Esophagus (tissue), 2 donors: ENCODE measurements at regions not wholly inside any gene's neighbourhood (a gene's known extent, or its start where the extent isn't known, plus 50 kb on each side); places are given as distances from the start of the nearest gene placed in this dataset.
"Not testable (repeated sequence)": the region's sequence is repeated elsewhere in the genome, so short reads cannot be mapped to it uniquely, and the experiment has no call there.

Source experiments
- H3K27ac ChIP-seq, 2 donors: one replicate each; pipeline ENCODE4 v1.5.1; 2013; ENCODE audit warnings: low read depth in 2 of 2, mild to moderate bottlenecking in 2 of 2, inconsistent platforms in 1 of 2, low read length in 1 of 2, moderate library complexity in 1 of 2
- H3K27me3 ChIP-seq, 2 donors: one replicate each; pipeline ENCODE4 v1.6.1; 2013; ENCODE audit warnings: low read length in 2 of 2, control low read depth in 1 of 2, mild to moderate bottlenecking in 1 of 2; ENCODE audit not compliant: insufficient read depth in 2 of 2, control insufficient read depth in 1 of 2
- H3K36me3 ChIP-seq, 2 donors: one replicate each; pipeline ENCODE4 v1.6.1; 2013; ENCODE audit warnings: low read length in 1 of 2; ENCODE audit not compliant: control insufficient read depth in 2 of 2, insufficient read depth in 2 of 2
- H3K4me1 ChIP-seq, 2 donors: one replicate each; pipeline ENCODE4 v1.6.1; 2013; ENCODE audit warnings: low read length in 1 of 2; ENCODE audit not compliant: control insufficient read depth in 2 of 2, insufficient read depth in 2 of 2
- H3K4me3 ChIP-seq, 2 donors: one replicate each; pipeline ENCODE4 v1.5.1; 2013; ENCODE audit warnings: low read length in 2 of 2, mild to moderate bottlenecking in 2 of 2, low read depth in 1 of 2, moderate library complexity in 1 of 2
- H3K9me3 ChIP-seq, 2 donors: one replicate each; pipeline ENCODE4 v1.6.1; 2013; ENCODE audit warnings: mild to moderate bottlenecking in 2 of 2, low read depth in 1 of 2, low read length in 1 of 2, moderate library complexity in 1 of 2; ENCODE audit not compliant: control insufficient read depth in 2 of 2, insufficient read depth in 1 of 2
- WGBS, 2 donors: extraction: QIAGEN DNeasy Blood & Tissue Kit; methylation state at CpG; one replicate each; pipeline ENCODE4 v1.1.7; 2013; 5-methylcytosine and 5-hydroxymethylcytosine counted together
- donor health status: healthy with polysubstance abuse.
- donor health status: Bipolar disorder and iron deficiency.

GRCh38 chr6:76509397-76509796, 436.9 kb upstream of the IMPG1 start:
- Histone ChIP-seq H3K9me3 (no peaks in the 10 kb centered on the region), H3K4me1 (no peaks in the 10 kb centered on the region), H3K36me3 (no peaks in the 10 kb centered on the region), H3K27me3 (no peaks in the 10 kb centered on the region), H3K4me3 (no peak overlapping the region), H3K27ac (no peak overlapping the region)
- 67 to 70% methylated on average over 2 of the region's 2 CpGs for WGBS, 2 donors

GRCh38 chr6:76506808-76507207, 434.3 kb upstream of the IMPG1 start:
- H3K36me3 ChIP-seq, result no peaks in the 10 kb centered on the region
- no peak overlapping the region for H3K4me3 ChIP-seq
- H3K27me3 ChIP-seq, result no peaks in the 10 kb centered on the region
- 57 to 72% methylated on average over 1 of the region's 1 CpG for WGBS, 2 donors
- H3K9me3 ChIP-seq, result no peaks in the 10 kb centered on the region
- no peak overlapping the region for H3K27ac ChIP-seq
- H3K4me1 ChIP-seq, result no peaks in the 10 kb centered on the region

DNA sequence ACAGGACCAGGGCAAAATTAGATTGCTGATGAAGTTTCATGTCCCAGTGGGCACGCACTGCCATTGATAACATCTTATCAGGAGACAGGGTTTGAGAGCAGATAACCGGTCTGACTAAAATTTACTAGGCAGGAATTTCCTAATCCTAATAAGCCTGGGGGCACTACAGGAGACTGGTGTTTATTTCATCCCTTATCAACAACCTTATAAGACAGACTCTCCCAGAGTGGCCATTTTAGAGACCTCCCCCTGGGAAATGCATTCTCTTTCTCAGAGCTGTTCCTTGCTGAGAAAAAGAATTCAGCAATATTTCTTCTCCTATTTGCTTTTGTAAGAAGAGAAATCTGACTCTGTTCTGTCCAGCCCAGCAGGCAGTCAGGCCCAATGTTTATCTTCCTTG, 423.4 kb upstream of the IMPG1 start:
- Histone ChIP-seq H3K9me3 (peaks cover 0 to 3% of the 10 kb centered on the region in 2 donors), H3K4me1 (no peaks in the 10 kb centered on the region), H3K27me3 (no peaks in the 10 kb centered on the region), H3K27ac (no peak overlapping the region), H3K4me3 (no peak overlapping the region), H3K36me3 (no peaks in the 10 kb centered on the region)
- 88 to 93% methylated on average over 2 of the region's 2 CpGs for WGBS, 2 donors

DNA sequence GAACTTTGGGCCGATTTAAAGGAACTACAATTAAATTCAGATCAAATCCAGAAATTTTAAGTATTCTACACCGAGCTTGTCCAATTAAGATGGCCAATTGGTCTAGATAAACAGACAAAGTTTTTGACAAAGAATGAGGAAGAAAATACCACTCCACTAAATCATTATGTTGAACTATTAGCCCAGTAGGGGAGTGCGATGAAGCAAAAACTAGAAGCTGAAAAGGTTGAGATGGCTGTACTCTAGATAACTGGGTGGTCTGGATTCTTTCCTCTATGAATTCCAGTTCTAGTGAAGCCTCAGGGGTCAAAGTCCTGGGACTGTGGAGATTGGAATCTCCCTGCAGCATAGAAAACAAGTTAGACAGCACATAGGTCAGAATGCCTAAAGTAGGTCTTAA, 418.9 kb upstream of the IMPG1 start:
- H3K9me3 ChIP-seq, H3K4me3 ChIP-seq, H3K27ac ChIP-seq, H3K4me1 ChIP-seq, H3K27me3 ChIP-seq, H3K36me3 ChIP-seq: not testable (repeated sequence)
- 67 to 85% methylated on average over 3 of the region's 3 CpGs for WGBS, 2 donors

DNA sequence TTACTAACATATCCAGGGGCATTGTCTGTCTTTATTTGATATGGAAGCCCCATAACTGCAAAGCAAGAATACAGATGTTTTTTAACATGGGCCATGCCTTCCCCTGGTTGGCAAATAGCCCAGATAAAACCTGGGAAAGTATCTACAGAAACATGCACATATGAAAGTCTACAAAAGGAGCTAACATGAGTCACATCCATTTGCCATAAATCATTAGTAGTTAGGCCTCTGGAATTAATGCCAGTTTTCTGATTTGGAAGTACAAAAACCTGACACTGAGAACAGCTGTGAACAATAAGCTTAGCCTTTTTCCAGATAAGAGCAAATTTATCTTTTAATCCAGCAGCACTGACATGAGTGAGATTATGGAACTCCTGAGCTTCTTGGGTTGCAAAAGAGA, 418.0 kb upstream of the IMPG1 start:
- no peak overlapping the region for H3K27ac ChIP-seq
- no peaks in the 10 kb centered on the region for H3K4me1 ChIP-seq
- no peak overlapping the region for H3K4me3 ChIP-seq
- no peaks in the 10 kb centered on the region for H3K36me3 ChIP-seq
- no peaks in the 10 kb centered on the region for H3K27me3 ChIP-seq
- H3K9me3 ChIP-seq, result peaks cover 0 to 3% of the 10 kb centered on the region in 2 donors

GRCh38 chr6:76481101-76481500, 408.6 kb upstream of the IMPG1 start:
- Histone ChIP-seq H3K4me1 (no peaks in the 10 kb centered on the region), H3K4me3 (no peak overlapping the region), H3K36me3 (no peaks in the 10 kb centered on the region), H3K27ac (no peak overlapping the region), H3K9me3 (peaks cover 7 to 10% of the 10 kb centered on the region in 2 donors), H3K27me3 (no peaks in the 10 kb centered on the region)
- 23 to 32% methylated on average over 3 of the region's 3 CpGs for WGBS, 2 donors

GRCh38 chr6:76472858-76473257, 400.4 kb upstream of the IMPG1 start:
- Histone ChIP-seq H3K4me3 (no peak overlapping the region), H3K27me3 (no peaks in the 10 kb centered on the region), H3K27ac (no peak overlapping the region), H3K4me1 (no peaks in the 10 kb centered on the region), H3K9me3 (peaks cover 7 to 12% of the 10 kb centered on the region in 2 donors), H3K36me3 (no peaks in the 10 kb centered on the region)
- 68 to 70% methylated on average over 2 of the region's 2 CpGs for WGBS, 2 donors

DNA sequence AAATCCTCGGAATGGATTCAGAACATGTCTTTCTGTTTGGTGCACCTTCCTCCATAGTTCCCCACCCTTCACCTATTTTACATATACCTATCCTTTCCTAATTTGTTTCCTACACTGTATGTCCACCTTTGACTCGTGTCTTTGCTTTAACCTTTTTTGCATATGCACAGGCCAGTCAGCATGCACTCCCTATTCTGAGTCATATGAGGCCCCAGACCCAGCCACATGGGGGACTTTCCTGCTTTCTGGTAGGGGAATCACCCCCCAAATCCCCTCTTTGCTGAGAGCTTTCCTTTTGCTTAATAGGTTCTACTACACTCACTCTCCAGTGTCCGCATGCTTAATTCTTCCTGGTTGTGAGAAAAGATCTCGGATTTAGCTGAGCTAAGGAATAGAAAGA, 393.8 kb upstream of the IMPG1 start:
- Histone ChIP-seq H3K9me3 (no peaks in the 10 kb centered on the region), H3K27me3 (no peaks in the 10 kb centered on the region)
- 74 to 86% methylated on average over 4 of the region's 4 CpGs for WGBS, 2 donors

GRCh38 chr6:76465410-76465809, 392.9 kb upstream of the IMPG1 start:
- Histone ChIP-seq H3K27me3 (no peaks in the 10 kb centered on the region), H3K9me3 (no peaks in the 10 kb centered on the region), H3K36me3 (no peaks in the 10 kb centered on the region), H3K27ac (no peak overlapping the region), H3K4me3 (no peak overlapping the region), H3K4me1 (no peaks in the 10 kb centered on the region)

More for the DNA sequence above, 393.8 kb upstream of the IMPG1 start:
- Histone ChIP-seq H3K4me3 (no peak overlapping the region), H3K36me3 (no peaks in the 10 kb centered on the region), H3K4me1 (no peaks in the 10 kb centered on the region), H3K27ac (no peak overlapping the region)

DNA sequence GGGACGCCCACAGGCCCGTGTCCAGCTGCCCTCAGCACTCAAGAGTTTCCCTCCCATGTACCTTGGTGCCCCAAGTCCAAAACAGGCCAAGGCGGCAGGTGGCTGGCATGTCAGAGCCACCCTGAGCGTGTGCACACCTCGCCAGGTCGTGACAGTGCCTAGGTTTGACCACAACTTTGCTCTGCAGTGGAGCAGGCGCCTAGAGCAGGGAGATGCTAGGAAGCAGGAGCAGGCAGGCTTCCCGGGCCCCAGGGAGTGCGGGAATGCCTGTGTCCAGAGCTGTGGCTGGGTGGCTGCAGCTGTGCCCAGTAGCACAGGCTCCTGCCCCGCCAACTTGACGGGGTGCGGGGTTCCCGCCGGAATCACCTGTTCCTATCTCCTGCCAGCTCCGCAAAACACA, 380.8 kb upstream of the IMPG1 start:
- H3K9me3 ChIP-seq, result peaks cover 4% of the 10 kb centered on the region in 2 donors
- no peaks in the 10 kb centered on the region for H3K4me1 ChIP-seq
- H3K36me3 ChIP-seq, result no peaks in the 10 kb centered on the region
- no peaks in the 10 kb centered on the region for H3K27me3 ChIP-seq
- H3K4me3 ChIP-seq, result no peak overlapping the region
- 89% methylated on average over 15 of the region's 15 CpGs for WGBS, 2 donors
- no peak overlapping the region for H3K27ac ChIP-seq
